IPS DF 6.9 (cell line): ENCODE measurements at regions not wholly inside any gene's neighbourhood (a gene's known extent, or its start where the extent isn't known, plus 50 kb on each side); places are given as distances from the start of the nearest gene placed in this dataset.

ENCODE experiments used
- DNase-seq: peaks from one replicate; pipeline ENCODE4 v3.0.0-alpha.2; 2013; ENCODE audit warnings: low read depth, low spot score
- H3K27ac ChIP-seq: one replicate; pipeline ENCODE4 v1.5.1; 2013; ENCODE audit warnings: low read length, control low read depth
- H3K27me3 ChIP-seq: 2 replicates; pipeline ENCODE4 v1.6.1; 2013; ENCODE audit warnings: mild to moderate bottlenecking, low read length; ENCODE audit not compliant: control insufficient read depth, insufficient read depth
- H3K36me3 ChIP-seq: 2 replicates; pipeline ENCODE4 v1.6.1; 2013; ENCODE audit warnings: low read length; ENCODE audit not compliant: control insufficient read depth, insufficient read depth
- H3K4me1 ChIP-seq: 2 replicates; pipeline ENCODE4 v1.6.1; 2013; ENCODE audit warnings: low read length; ENCODE audit not compliant: control insufficient read depth, insufficient read depth
- H3K4me3 ChIP-seq: 2 replicates; pipeline ENCODE4 v1.5.1; 2013; ENCODE audit warnings: mild to moderate bottlenecking, low read length
- H3K9me3 ChIP-seq: 2 replicates; pipeline ENCODE4 v1.6.1; 2013; ENCODE audit warnings: low read length, inconsistent platforms; ENCODE audit not compliant: control insufficient read depth, insufficient read depth
- WGBS: extraction: QIAGEN DNeasy Blood & Tissue Kit; methylation state at CpG from one replicate; pipeline ENCODE4 v1.1.7; 2013; ENCODE audit warnings: mixed read lengths, missing lambda C conversion rate; ENCODE audit not compliant: insufficient read length, insufficient coverage; 5-methylcytosine and 5-hydroxymethylcytosine counted together

GRCh38 chr11:86135319-86135714, 66.4 kb upstream of the PICALM start:
- no peak for DNase-seq
- Histone ChIP-seq H3K27me3 (no peaks in the 10 kb centered on the region), H3K9me3 (no peaks in the 10 kb centered on the region), H3K27ac (no peak overlapping the region), H3K4me1 (no peaks in the 10 kb centered on the region), H3K36me3 (no peaks in the 10 kb centered on the region), H3K4me3 (no peak overlapping the region)
- no CpG with 5 or more reads among the region's 1 CpG for WGBS

DNA sequence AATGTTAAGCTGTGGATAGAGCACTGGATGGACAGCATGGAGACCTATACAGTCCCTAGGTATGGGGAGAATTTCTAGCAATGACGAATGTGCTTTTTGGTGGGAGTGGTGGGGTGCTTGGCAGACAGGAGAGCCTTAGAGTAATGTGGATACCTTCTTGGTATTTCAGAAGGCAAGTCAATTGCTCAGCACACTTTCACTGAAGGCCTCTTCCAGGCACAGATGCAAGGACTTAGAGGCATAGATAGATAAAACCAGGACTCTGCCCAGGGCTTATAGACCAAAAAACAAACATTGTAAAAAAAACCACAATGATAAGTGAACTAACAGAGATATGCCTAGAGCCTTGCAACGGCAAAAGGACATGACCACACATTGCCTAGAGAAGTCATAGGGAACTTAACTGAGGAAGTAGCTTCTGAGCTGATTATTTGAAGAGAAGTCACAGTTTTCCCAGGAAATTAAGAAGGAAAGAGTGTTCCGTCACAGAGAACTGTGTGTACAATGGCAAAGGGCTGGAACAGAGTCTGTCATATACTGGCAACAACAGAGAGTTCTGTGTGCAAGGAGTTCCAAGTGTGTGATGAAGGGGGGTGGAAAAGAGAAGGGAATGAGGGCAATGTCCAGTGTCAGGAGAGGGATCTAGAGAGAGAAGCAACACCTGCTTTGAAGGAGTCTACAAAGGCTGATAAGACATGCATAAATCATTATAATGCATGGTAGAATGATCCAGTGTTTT, 65.9 kb upstream of the PICALM start:
- DNase-seq = no peak
- Histone ChIP-seq H3K4me1 (no peaks in the 10 kb centered on the region), H3K27me3 (no peaks in the 10 kb centered on the region), H3K9me3 (no peaks in the 10 kb centered on the region), H3K4me3 (no peak overlapping the region), H3K27ac (no peak overlapping the region), H3K36me3 (no peaks in the 10 kb centered on the region)
- WGBS = no CpG with 5 or more reads among the region's 3 CpGs

DNA sequence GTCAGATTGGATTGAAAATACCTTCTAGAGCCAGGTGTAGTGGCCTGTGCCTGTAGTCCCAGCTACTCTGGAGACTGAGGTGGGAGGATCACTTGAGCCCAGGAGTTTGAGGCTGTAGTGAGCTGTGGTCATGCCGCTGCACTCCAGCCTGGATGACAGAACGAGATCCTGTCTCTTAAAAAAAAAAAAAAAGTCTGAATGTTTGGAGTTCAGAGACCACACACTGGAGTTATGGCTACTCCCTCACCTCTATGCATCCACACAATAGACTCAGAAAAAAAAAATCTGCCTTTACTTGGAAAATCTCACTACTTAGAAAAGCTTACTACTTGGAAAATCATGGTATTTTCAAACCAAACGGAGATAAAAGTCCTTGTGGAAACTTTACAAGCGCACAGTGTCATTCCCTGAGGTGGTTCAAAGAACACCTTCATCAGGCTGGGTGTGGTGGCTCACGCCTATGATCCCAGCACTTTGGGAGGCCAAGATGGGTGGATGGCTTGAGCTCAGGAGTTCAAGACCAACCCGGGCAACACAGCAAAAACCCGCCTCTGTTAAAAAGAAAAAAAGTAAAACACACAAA, 63.9 kb upstream of the PICALM start:
- Histone ChIP-seq H3K4me3 (no peak overlapping the region), H3K27me3 (no peaks in the 10 kb centered on the region), H3K27ac (no peak overlapping the region), H3K4me1 (no peaks in the 10 kb centered on the region), H3K36me3 (no peaks in the 10 kb centered on the region), H3K9me3 (no peaks in the 10 kb centered on the region)
- no CpG with 5 or more reads among the region's 7 CpGs for WGBS
- no peak for DNase-seq

GRCh38 chr11:86129740-86130540, 61.1 kb upstream of the PICALM start:
- DNase-seq = no peak
- H3K4me3 ChIP-seq = no peak overlapping the region
- no peaks in the 10 kb centered on the region for H3K9me3 ChIP-seq
- no CpG with 5 or more reads among the region's 3 CpGs for WGBS
- H3K4me1 ChIP-seq = no peaks in the 10 kb centered on the region
- no peaks in the 10 kb centered on the region for H3K36me3 ChIP-seq
- H3K27ac ChIP-seq = no peak overlapping the region
- no peaks in the 10 kb centered on the region for H3K27me3 ChIP-seq

- no CpG with 5 or more reads among the region's 2 CpGs for WGBS
- DNase-seq = no peak
- Histone ChIP-seq H3K4me3 (no peak overlapping the region), H3K4me1 (no peaks in the 10 kb centered on the region), H3K27ac (no peak overlapping the region), H3K9me3 (no peaks in the 10 kb centered on the region), H3K27me3 (no peaks in the 10 kb centered on the region), H3K36me3 (no peaks in the 10 kb centered on the region)
These were observed 60.0 kb upstream of the PICALM start for GRCh38 chr11:86128914-86129313.

- no peak for DNase-seq
- no peak overlapping the region for H3K4me3 ChIP-seq
These were observed 58.0 kb upstream of the PICALM start for GRCh38 chr11:86126862-86127261.

GRCh38 chr11:86124251-86125233, 55.7 kb upstream of the PICALM start:
- Histone ChIP-seq H3K27ac (no peak overlapping the region), H3K9me3 (no peaks in the 10 kb centered on the region), H3K4me3 (no peak overlapping the region), H3K27me3 (no peaks in the 10 kb centered on the region), H3K4me1 (no peaks in the 10 kb centered on the region), H3K36me3 (no peaks in the 10 kb centered on the region)
- DNase-seq = no peak
- WGBS = no CpG with 5 or more reads among the region's 3 CpGs

More at GRCh38 chr11:86126862-86127261, 58.0 kb upstream of the PICALM start:
- Histone ChIP-seq H3K9me3 (no peaks in the 10 kb centered on the region), H3K27ac (no peak overlapping the region), H3K4me1 (no peaks in the 10 kb centered on the region), H3K36me3 (no peaks in the 10 kb centered on the region), H3K27me3 (no peaks in the 10 kb centered on the region)

DNA sequence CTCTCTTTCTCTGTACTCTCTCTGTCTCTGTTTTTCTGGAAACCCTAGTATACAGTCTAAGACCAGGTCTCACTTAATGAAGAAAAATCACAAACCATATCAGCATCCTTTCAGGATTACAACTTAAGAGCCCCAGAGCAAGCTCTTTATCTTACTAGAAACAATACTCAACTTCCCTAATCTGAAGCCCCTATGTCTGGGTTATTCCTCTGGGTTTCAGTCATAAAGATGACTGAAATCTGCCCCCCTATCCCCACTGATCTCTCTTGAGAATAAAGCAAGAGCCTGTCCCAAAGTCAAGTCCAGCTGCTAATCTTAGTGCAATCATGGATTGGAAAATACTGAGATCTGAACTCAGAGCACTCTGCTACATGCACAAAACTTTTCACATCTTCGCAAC, 53.9 kb upstream of the PICALM start:
- DNase-seq = no peak
- no peaks in the 10 kb centered on the region for H3K4me1 ChIP-seq
- WGBS = no CpG with 5 or more reads among the region's 1 CpG
- no peak overlapping the region for H3K27ac ChIP-seq
- no peaks in the 10 kb centered on the region for H3K9me3 ChIP-seq
- no peaks in the 10 kb centered on the region for H3K27me3 ChIP-seq
- H3K4me3 ChIP-seq = no peak overlapping the region
- H3K36me3 ChIP-seq = no peaks in the 10 kb centered on the region

GRCh38 chr11:86120807-86121206, 51.9 kb upstream of the PICALM start:
- WGBS = no CpG with 5 or more reads among the region's 2 CpGs
- Histone ChIP-seq H3K27ac (no peak overlapping the region), H3K4me1 (no peaks in the 10 kb centered on the region), H3K36me3 (no peaks in the 10 kb centered on the region), H3K4me3 (no peak overlapping the region), H3K9me3 (no peaks in the 10 kb centered on the region), H3K27me3 (no peaks in the 10 kb centered on the region)
- DNase-seq = no peak

- no CpG with 5 or more reads among the region's 1 CpG for WGBS
These were observed 51.0 kb upstream of the PICALM start for GRCh38 chr11:86119906-86120305.

More at GRCh38 chr11:86119906-86120305, 51.0 kb upstream of the PICALM start:
- H3K9me3 ChIP-seq = no peaks in the 10 kb centered on the region
- no peak overlapping the region for H3K27ac ChIP-seq
- H3K4me3 ChIP-seq = no peak overlapping the region
- H3K4me1 ChIP-seq = no peaks in the 10 kb centered on the region
- DNase-seq = no peak
- H3K36me3 ChIP-seq = no peaks in the 10 kb centered on the region
- H3K27me3 ChIP-seq = no peaks in the 10 kb centered on the region
